Brain microvascular endothelial cell (primary cell): ENCODE measurements at regions not wholly inside any gene's neighbourhood (a gene's known extent, or its start where the extent isn't known, plus 50 kb on each side); places are given as distances from the start of the nearest gene placed in this dataset.

Source experiments
- DNase-seq: peaks from one replicate; pipeline ENCODE4 v3.0.0-alpha.2; 2020
- H3K27ac ChIP-seq: fragments of 250-450 bp; sonication (Bioruptor Pico); 2 replicates; pipeline ENCODE4 v1.5.1; 2020; ENCODE audit warnings: mild to moderate bottlenecking, moderate library complexity
- H3K27me3 ChIP-seq: fragments of 250-450 bp; sonication (Bioruptor Pico); replicated peaks from 2 replicates; pipeline ENCODE4 v1.5.1; 2020; ENCODE audit warnings: mild to moderate bottlenecking
- H3K36me3 ChIP-seq: fragments of 250-450 bp; sonication (Bioruptor Pico); replicated peaks from 2 replicates; pipeline ENCODE4 v1.5.1; 2020; ENCODE audit warnings: mild to moderate bottlenecking
- H3K4me3 ChIP-seq: 2 replicates; pipeline ENCODE4 v1.5.1; 2011; ENCODE audit warnings: low read depth, mild to moderate bottlenecking, control low read depth, low read length, moderate library complexity
- CTCF ChIP-seq: IDR thresholded peaks from 2 replicates; pipeline ENCODE4 v1.5.1; 2011; ENCODE audit warnings: low read depth, mild to moderate bottlenecking, moderate library complexity, low read length, control low read depth, inconsistent platforms; ENCODE audit errors: missing control alignments
- in situ Hi-C: cut with HindIII; loops from 2 replicates; pipeline ENCODE4 v1.10.0; 2017; ENCODE audit warnings: low sequenced_read_pairs, low pct_ligation_motif_present

DNA sequence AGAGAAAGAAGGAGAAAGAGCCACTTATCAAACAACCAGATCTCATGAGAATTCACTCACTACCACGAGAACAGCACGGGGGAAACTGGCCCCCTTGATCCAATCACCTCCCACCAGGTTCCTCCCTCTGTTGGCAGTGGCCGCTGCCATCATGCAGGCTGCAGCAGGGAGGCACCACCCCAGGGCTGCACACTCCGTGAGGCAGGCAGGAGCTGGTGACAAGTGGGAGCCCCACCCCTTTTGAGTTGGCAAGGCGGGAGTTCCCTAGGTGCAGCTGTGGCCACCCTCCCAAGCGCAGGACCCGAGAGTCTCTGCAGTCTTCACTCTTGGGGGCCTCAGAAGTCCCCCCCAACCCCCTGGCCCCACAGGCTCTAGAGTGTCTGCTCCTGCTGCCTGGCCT, 83.9 kb upstream of the GJB5 start:
- H3K4me3 ChIP-seq: no peak overlapping the region
- no peaks in the 10 kb centered on the region for H3K27me3 ChIP-seq
- no peaks in the 10 kb centered on the region for H3K36me3 ChIP-seq
- no peak for TF ChIP-seq CTCF
- H3K27ac ChIP-seq: no peak overlapping the region
- DNase-seq: no peak
- in situ Hi-C loops: no loop called here

DNA sequence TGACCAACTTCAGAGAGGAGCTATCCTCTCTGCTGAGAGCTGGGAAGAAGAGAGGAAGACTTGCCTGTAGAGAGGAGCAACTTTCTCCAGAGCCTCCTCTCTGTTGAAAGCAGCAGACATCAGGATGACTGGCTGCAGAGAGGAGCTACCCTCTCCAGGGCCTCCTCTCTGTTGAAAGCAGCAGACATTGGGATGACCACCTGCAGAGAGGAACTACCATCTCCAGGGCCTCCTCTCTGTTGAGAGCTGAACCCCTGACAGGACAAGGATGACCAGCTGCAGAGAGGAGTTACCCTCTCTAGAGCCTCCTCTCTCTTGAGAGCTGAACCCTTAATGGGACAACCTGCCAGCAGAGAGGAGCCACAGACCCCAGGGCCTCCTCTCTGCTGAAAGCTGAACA, 83.0 kb upstream of the GJB5 start:
- TF ChIP-seq CTCF: no peak
- H3K4me3 ChIP-seq: no peak overlapping the region
- no peaks in the 10 kb centered on the region for H3K27me3 ChIP-seq
- DNase-seq: no peak
- in situ Hi-C loops: no loop called here
- H3K27ac ChIP-seq: no peak overlapping the region
- H3K36me3 ChIP-seq: no peaks in the 10 kb centered on the region

DNA sequence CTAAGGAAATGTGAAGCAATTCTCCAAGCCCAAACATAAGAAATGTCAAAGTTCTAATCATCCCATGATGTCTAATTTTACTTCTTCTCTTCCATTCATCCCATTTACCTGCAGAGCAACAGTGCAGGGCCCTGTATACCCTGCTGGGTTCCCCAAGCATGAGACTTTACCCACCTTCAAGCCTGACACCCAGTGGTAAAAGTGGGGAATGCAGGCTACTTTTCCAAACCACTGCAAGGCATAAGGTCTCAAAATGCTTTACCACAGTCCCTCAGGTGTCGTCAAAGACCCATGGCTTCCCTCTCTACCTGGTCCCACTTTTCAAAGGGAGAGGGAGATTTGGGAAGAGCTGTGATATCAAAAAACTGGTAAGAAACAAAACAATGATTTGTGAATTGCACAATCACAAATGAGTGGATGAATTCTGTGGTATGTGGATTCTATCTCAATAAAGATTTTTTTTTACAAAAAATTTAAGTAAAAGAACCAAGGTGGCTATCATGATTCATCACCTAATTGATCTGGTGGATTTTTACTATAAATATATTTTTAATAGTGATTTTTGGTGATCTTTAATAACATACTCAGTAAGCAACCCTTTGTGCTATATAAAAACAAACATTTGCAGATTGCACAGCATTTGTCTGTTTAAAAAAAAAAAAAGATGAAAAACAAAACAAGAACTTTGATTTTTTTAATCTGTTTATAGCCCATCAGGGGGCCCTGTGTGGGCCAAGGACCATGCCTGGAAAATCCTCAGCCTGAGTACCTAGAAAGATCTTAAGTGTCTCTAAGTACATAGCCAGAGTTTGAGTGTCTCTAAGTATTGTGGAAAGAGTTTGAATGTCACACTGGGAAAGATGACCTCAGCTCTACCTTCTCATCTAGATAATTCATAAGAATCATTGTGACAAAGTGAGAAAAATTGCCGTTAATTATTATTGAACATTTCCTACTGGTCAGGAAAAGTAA, 73.1 kb upstream of the GJB5 start:
- Histone ChIP-seq H3K4me3 (no peak overlapping the region), H3K36me3 (no peaks in the 10 kb centered on the region), H3K27me3 (no peaks in the 10 kb centered on the region), H3K27ac (no peak overlapping the region)
- in situ Hi-C loops: no loop called here
- DNase-seq: peak; percentile 51
- peak; percentile 84 for TF ChIP-seq CTCF

DNA sequence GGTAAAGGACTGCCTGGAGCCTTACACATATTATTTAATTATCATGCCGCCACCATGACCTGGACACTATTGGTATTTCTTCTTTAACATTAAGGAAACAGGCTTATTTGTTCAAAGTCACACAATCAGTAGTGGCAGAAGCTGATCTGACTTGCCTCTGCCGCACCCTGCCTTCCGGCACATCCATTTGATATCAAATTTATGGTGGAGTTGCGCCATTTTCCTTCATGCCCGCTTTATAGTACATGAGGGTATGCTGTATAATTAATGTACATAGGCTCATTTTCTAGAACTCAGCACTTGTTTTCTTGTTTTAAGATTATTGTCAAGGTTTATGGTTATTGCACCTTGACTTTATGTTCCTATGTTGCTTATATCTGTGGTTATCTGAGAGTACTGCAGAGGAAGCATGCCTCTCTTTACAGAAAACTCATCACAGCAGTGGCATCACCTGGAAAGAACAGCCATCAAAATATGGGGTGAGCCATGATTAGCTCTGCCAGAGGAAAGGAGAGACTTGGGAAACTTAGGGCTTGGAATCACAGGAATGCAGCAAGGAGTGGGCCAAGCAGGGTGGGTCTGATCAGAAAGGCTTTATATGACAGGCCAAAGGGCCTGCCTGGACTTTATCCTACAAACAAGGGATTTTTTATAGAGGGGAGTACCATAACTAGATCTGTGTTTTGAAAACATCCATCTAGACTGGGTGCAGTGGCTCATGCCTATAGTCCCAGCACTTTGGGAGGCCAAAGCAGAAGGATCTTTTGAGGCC, 72.2 kb upstream of the GJB5 start:
- TF ChIP-seq CTCF: no peak
- Histone ChIP-seq H3K27ac (no peak overlapping the region), H3K27me3 (no peaks in the 10 kb centered on the region), H3K36me3 (no peaks in the 10 kb centered on the region), H3K4me3 (no peak overlapping the region)
- in situ Hi-C loops: no loop called here
- DNase-seq: no peak

DNA sequence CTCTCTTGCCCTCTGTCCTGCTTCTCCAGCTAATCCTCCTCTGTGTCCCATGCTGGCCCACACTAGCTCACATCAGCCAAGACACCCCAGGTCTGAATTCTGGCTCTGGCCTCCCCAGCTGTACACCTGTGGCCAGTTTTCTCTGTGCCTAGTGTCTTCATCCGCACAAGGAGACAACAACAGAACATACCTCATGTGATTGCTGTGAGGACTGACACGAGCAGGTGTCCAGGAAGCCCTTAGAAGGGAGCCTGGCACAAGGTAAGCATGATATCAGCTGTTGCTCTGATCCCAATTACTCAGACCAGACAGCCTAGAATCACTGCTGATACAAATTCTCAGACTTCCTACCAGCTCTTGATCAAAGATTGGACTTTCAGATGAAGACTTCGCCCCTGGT, 71.2 kb upstream of the GJB5 start:
- no peak for DNase-seq
- TF ChIP-seq CTCF: no peak
- no peak overlapping the region for H3K4me3 ChIP-seq
- H3K27me3 ChIP-seq: no peaks in the 10 kb centered on the region
- in situ Hi-C loops: no loop called here
- H3K36me3 ChIP-seq: no peaks in the 10 kb centered on the region
- no peak overlapping the region for H3K27ac ChIP-seq
